ENCODE measurements at regions not wholly inside any gene's neighbourhood (a gene's known extent, or its start where the extent isn't known, plus 50 kb on each side); places are given as distances from the start of the nearest gene placed in this dataset.

DNA sequence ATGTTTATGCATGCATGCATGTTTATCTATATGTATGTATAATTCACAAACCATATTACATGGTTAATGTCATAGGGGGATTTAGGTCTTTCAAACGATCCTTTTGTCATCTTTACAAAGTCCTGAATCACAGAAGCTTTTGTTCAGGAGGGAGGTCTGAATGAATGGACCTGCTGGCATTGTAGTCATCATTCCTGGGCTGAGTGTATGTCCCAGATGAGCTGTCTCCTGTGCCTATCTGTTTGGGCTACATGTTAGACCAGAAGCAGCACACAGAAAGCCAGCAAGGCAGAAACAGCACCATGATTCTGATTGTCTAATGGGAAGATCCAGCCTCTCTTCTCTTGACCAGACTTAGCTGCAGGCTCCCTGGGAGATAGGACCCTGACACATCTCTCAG, 69.5 kb downstream of the ADM start:
- H3K9me1 ChIP-seq (replicated peaks; ENCODE audit: control insufficient read depth, extremely low read depth, insufficient read depth, low read length) = no peaks in the 10 kb centered on the region
- H3K4me2 ChIP-seq (ENCODE audit: insufficient read depth, low read length) = no peak overlapping the region
- FAIRE-seq (no peak), DNase-seq (ENCODE audit: low read depth, low spot score) (no peak)
- POLR2A ChIA-PET = no interaction called here
- no peak overlapping the region for H3K9ac ChIP-seq (replicated peaks; ENCODE audit: extremely low read depth, insufficient read depth, low read length)
- no peak overlapping the region for H3K4me3 ChIP-seq (replicated peaks in 1 of 3; ENCODE audit: insufficient read depth in 1 of 3, low read depth in 1 of 3, low read length in 3 of 3)
- H2AFZ ChIP-seq (ENCODE audit: low read depth, low read length) = no peak overlapping the region
- H3K4me1 ChIP-seq (ENCODE audit: control insufficient read depth, extremely low read depth, insufficient read depth, low read length) = peaks cover 7% of the 10 kb centered on the region
- no peaks in the 10 kb centered on the region for H3K27me3 ChIP-seq (ENCODE audit: control insufficient read depth in 2 of 2, insufficient read depth in 2 of 2, low read length in 2 of 2)
- no TSS peak for BruUV-seq (replicated peaks)
- H4K20me1 ChIP-seq (replicated peaks; ENCODE audit: control insufficient read depth, extremely low read depth, insufficient read depth, low read length) = no peaks in the 10 kb centered on the region
- dilution Hi-C loops (cut with MboI; ENCODE audit: extremely low pct_ligation_motif_present, low sequenced_read_pairs) = no loop called here
- no peaks in the 10 kb centered on the region for H3K79me2 ChIP-seq (ENCODE audit: control insufficient read depth, insufficient read depth, low read length)
- CTCF ChIA-PET = interaction anchor here (1.0 kb wide), 1 partner anchor 8 kb away, joined by 5 read pairs; no protein-coding TSS in a partner anchor
- intact Hi-C loops (cut with micrococcal nuclease) = no loop called here
- H3K27ac ChIP-seq (ENCODE audit: insufficient read depth, low read depth, low read length) = no peak overlapping the region
- no peaks in the 10 kb centered on the region for H3K36me3 ChIP-seq (ENCODE audit: control insufficient read depth in 2 of 2, extremely low read depth in 1 of 2, insufficient read depth in 2 of 2, low read length in 2 of 2)
- no peaks in the 10 kb centered on the region for H3K9me3 ChIP-seq (replicated peaks; ENCODE audit: control insufficient read depth, insufficient read depth, low read length)
- TF ChIP-seq POLR2A (IDR thresholded peaks at IDR 0.05; ENCODE audit: low read depth, low read length) (no peak), GATA2 (IDR thresholded peaks at IDR 0.05; ENCODE audit: insufficient read depth, insufficient read length, low read depth, low read length) (no peak), EZH2 (IDR thresholded peaks at IDR 0.05; ENCODE audit: borderline replicate concordance, low read depth, low read length, severe bottlenecking) (no peak), POLR2AphosphoS5 (IDR thresholded peaks at IDR 0.05; ENCODE audit: insufficient read depth, low read depth, low read length) (no peak), FOS (IDR thresholded peaks at IDR 0.05; ENCODE audit: borderline replicate concordance, insufficient read depth, low read length) (no peak), JUN (IDR thresholded peaks at IDR 0.05; ENCODE audit: borderline replicate concordance, insufficient read depth, insufficient read length, low read depth) (no peak), MYC (IDR thresholded peaks at IDR 0.05; ENCODE audit: low read depth, low read length) (no peak)
- TF ChIP-seq, protein P1, sequence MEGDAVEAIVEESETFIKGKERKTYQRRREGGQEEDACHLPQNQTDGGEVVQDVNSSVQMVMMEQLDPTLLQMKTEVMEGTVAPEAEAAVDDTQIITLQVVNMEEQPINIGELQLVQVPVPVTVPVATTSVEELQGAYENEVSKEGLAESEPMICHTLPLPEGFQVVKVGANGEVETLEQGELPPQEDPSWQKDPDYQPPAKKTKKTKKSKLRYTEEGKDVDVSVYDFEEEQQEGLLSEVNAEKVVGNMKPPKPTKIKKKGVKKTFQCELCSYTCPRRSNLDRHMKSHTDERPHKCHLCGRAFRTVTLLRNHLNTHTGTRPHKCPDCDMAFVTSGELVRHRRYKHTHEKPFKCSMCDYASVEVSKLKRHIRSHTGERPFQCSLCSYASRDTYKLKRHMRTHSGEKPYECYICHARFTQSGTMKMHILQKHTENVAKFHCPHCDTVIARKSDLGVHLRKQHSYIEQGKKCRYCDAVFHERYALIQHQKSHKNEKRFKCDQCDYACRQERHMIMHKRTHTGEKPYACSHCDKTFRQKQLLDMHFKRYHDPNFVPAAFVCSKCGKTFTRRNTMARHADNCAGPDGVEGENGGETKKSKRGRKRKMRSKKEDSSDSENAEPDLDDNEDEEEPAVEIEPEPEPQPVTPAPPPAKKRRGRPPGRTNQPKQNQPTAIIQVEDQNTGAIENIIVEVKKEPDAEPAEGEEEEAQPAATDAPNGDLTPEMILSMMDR (IDR thresholded peaks at IDR 0.05; ENCODE audit: extremely low read depth in 1 of 2, insufficient read depth in 1 of 2, low read depth in 1 of 2, low read length in 2 of 2) = no peak
- TF ChIP-seq, protein P2, sequence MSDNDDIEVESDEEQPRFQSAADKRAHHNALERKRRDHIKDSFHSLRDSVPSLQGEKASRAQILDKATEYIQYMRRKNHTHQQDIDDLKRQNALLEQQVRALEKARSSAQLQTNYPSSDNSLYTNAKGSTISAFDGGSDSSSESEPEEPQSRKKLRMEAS (IDR thresholded peaks at IDR 0.05; ENCODE audit: insufficient read depth, insufficient read length) = no peak

All from endothelial cell of umbilical vein (primary cell).